ENCODE measurements at regions not wholly inside any gene's neighbourhood (a gene's known extent, or its start where the extent isn't known, plus 50 kb on each side); places are given as distances from the start of the nearest gene placed in this dataset.

DNA sequence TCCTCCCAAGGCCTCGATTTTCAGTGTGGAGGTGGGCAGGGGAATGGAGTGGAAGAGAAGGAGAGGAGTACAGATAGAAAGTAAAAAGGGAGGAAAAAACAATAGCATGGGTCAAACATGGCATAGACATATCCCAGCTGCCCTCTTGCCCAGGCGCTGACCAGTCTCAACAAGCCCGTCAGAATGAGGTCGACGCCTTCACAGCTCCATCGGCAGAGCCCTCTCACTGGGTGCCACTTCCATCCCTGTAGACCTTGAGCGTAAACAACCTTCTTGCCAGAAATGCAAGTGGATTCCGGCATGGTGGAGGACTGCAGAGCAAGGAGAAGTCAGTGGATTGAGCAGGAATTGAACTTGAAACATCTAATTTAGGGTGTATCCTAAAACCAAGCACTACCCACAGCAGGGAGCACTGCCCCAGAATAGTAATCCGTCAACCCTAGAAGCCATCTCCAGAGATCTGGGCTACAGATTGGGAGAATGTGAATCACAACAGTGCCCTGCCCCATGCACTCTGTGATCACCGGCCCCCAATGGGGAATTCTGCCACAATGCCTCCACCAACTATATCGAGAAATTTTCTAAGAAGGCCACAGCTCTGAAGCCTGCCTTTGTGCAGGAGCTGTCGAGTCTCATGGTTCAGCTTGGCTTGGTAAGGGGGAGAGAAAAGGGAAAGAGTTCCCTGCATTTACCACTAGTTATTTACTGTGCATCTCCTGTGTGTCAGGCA is 190.1 kb downstream of the UACA start:
- H3K9me3 ChIP-seq, result no peaks in the 10 kb centered on the region
- H3K36me3 ChIP-seq, result no peaks in the 10 kb centered on the region
- no peaks in the 10 kb centered on the region for H3K27me3 ChIP-seq
- H3K4me3 ChIP-seq, result no peak overlapping the region
- 88 to 93% (median 91%) methylated on average over 12 of the region's 12 CpGs for WGBS, 5 donors
- H3K27ac ChIP-seq, result no peak overlapping the region
- no peak for DNase-seq
- H3K4me1 ChIP-seq, result peaks cover 0 to 10% (median 2%) of the 10 kb centered on the region in 4 donors
- no peak for TF ChIP-seq EP300 (IDR thresholded peaks at IDR 0.05)
- TF ChIP-seq, protein P1, sequence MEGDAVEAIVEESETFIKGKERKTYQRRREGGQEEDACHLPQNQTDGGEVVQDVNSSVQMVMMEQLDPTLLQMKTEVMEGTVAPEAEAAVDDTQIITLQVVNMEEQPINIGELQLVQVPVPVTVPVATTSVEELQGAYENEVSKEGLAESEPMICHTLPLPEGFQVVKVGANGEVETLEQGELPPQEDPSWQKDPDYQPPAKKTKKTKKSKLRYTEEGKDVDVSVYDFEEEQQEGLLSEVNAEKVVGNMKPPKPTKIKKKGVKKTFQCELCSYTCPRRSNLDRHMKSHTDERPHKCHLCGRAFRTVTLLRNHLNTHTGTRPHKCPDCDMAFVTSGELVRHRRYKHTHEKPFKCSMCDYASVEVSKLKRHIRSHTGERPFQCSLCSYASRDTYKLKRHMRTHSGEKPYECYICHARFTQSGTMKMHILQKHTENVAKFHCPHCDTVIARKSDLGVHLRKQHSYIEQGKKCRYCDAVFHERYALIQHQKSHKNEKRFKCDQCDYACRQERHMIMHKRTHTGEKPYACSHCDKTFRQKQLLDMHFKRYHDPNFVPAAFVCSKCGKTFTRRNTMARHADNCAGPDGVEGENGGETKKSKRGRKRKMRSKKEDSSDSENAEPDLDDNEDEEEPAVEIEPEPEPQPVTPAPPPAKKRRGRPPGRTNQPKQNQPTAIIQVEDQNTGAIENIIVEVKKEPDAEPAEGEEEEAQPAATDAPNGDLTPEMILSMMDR (IDR thresholded peaks at IDR 0.05), result no peak
- TF ChIP-seq POLR2AphosphoS5 (IDR thresholded peaks at IDR 0.05), result no peak
- no peak for TF ChIP-seq POLR2A (IDR thresholded peaks at IDR 0.05)
- intact Hi-C loops (cut with DNase I; ENCODE audit: low total_unique reads), result no loop called here

DNA sequence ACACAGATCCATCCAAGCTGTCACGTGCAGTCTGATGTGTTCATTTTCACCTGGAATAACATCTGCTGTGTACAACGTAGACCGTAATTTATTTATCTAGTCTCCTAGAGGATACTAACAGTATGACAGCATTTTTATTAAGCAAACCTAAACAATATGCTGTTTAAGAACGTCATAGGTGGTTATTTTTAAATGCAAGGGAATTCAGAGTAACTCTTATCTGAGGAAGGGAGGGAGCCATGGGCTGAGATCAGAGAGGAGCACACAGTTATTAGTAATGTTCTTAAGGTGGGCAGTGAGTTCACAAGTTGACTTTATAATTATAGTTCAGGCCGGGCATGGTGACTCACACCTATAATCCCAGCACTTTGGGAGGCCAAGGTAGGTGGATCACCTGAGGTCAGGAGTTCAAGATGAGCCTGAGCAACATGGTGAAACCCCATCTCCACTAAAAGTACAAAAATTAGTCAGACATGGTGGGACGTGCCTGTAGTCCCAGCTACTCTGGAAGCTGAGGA is 193.6 kb downstream of the UACA start:
- DNase-seq, result no peak
- intact Hi-C loops (cut with DNase I; ENCODE audit: low total_unique reads), result no loop called here
- H3K4me1 ChIP-seq, result peaks cover 0 to 10% (median 2%) of the 10 kb centered on the region in 4 donors
- H3K36me3 ChIP-seq, result no peaks in the 10 kb centered on the region
- WGBS, 5 donors, result 57 to 69% (median 66%) methylated on average over 6 of the region's 6 CpGs
- H3K4me3 ChIP-seq, result no peak overlapping the region
- no peak overlapping the region for H3K27ac ChIP-seq
- H3K9me3 ChIP-seq, result no peaks in the 10 kb centered on the region
- TF ChIP-seq EP300 (IDR thresholded peaks at IDR 0.05) (no peak), POLR2AphosphoS5 (IDR thresholded peaks at IDR 0.05) (no peak), POLR2A (IDR thresholded peaks at IDR 0.05) (no peak)
- TF ChIP-seq, protein P1 (IDR thresholded peaks at IDR 0.05), result no peak
- H3K27me3 ChIP-seq, result peaks cover 0 to 7% (median 0%) of the 10 kb centered on the region in 3 donors

DNA sequence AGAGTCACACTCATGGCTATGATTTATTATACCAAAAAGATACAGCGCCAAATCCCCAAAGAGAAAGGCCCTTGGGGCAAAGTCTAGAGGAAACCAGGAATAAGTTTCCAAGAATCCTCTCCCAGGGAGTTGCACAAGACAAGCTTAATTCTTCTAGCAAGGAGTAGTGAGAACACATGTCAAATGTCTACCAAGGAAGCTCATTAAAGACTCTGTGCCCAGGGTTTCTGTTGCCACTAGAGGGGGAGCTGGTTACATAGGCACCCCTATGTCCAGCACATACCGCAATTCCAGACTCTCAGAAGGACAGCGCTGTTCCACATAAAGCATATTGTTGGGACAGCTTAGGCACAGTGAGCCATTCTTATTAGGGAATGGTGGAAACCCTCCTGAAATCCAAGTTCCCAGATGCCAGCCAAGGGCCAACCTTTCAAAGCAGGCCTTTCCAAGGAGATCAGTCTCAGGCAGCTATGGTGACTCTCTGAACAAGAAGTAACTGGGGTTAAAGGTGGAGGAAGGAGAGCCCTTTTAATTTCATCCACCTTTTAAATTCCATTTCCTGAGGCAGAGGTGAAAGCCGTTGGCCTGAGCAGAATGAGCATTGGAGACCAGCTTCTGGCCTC is 194.2 kb downstream of the UACA start:
- DNase-seq, result peak; percentile 43 to 76
- 40 to 59% (median 44%) methylated on average over 4 of the region's 4 CpGs for WGBS, 5 donors
- no peaks in the 10 kb centered on the region for H3K9me3 ChIP-seq
- peaks cover 0 to 7% (median 0%) of the 10 kb centered on the region in 3 donors for H3K27me3 ChIP-seq
- TF ChIP-seq POLR2AphosphoS5 (IDR thresholded peaks at IDR 0.05) (no peak), POLR2A (IDR thresholded peaks at IDR 0.05) (no peak), EP300 (IDR thresholded peaks at IDR 0.05) (no peak)
- TF ChIP-seq, protein P1 (IDR thresholded peaks at IDR 0.05), result peak in 4 of 7 experiments; percentile 22 to 37 (median 34)
- intact Hi-C loops (cut with DNase I; ENCODE audit: low total_unique reads), result no loop called here
- H3K4me1 ChIP-seq, result peaks cover 0 to 10% (median 2%) of the 10 kb centered on the region in 4 donors
- no peaks in the 10 kb centered on the region for H3K36me3 ChIP-seq
- H3K4me3 ChIP-seq, result no peak overlapping the region
- H3K27ac ChIP-seq, result no peak overlapping the region

- TF ChIP-seq POLR2AphosphoS5 (IDR thresholded peaks at IDR 0.05), result no peak
- intact Hi-C loops (cut with DNase I; ENCODE audit: low total_unique reads), result no loop called here
- peaks cover 0 to 7% (median 0%) of the 10 kb centered on the region in 3 donors for H3K27me3 ChIP-seq
- no peaks in the 10 kb centered on the region for H3K9me3 ChIP-seq
- no peak overlapping the region for H3K27ac ChIP-seq
- peaks cover 0 to 10% (median 2%) of the 10 kb centered on the region in 4 donors for H3K4me1 ChIP-seq
- no peak overlapping the region for H3K4me3 ChIP-seq
- DNase-seq, result no peak
- WGBS, 5 donors, result 82 to 87% (median 85%) methylated on average over 8 to 11 of the region's 11 CpGs
- no peaks in the 10 kb centered on the region for H3K36me3 ChIP-seq
Observed at GRCh38 chr15:70566989-70567388, 196.4 kb downstream of the UACA start.

Measured in stomach (tissue), 8 donors.